Cardiac muscle cell (in vitro differentiated cells and primary cell): ENCODE measurements at regions not wholly inside any gene's neighbourhood (a gene's known extent, or its start where the extent isn't known, plus 50 kb on each side); places are given as distances from the start of the nearest gene placed in this dataset.

Source experiments
- DNase-seq, 2 donors: peaks; one replicate each; pipeline versions ENCODE4 v3.0.0 to v3.0.0-alpha.2; 2010 to 2017; ENCODE audit warnings: low read depth in 1 of 2, low spot score in 1 of 2
- H3K27ac ChIP-seq: fragments of 200-600 bp; sonication (generic); 2 replicates; pipeline ENCODE4 v1.5.1; 2016
- H3K27me3 ChIP-seq: fragments of 200-600 bp; sonication (generic); 2 replicates; pipeline ENCODE4 v1.6.0; 2016; ENCODE audit warnings: control low read depth
- H3K36me3 ChIP-seq: fragments of 200-600 bp; sonication (generic); 2 replicates; pipeline ENCODE4 v1.5.1; 2016; ENCODE audit warnings: control low read depth
- H3K4me1 ChIP-seq: fragments of 200-600 bp; sonication (generic); 2 replicates; pipeline ENCODE4 v1.8.1; 2017; ENCODE audit warnings: low read depth, mild to moderate bottlenecking, mixed run types
- H3K4me3 ChIP-seq: fragments of 200-600 bp; sonication (generic); 2 replicates; pipeline ENCODE4 v1.5.1; 2016; ENCODE audit warnings: mild to moderate bottlenecking
- H3K9me3 ChIP-seq: fragments of 200-600 bp; sonication (generic); 2 replicates; pipeline ENCODE4 v1.5.1; 2017; ENCODE audit warnings: low read depth, mild to moderate bottlenecking, control low read depth
- CTCF ChIP-seq: IDR thresholded peaks from 2 replicates; pipeline ENCODE4 v1.5.1; 2012; ENCODE audit warnings: low read depth, mild to moderate bottlenecking, low read length

- no peak for TF ChIP-seq CTCF
- no peak overlapping the region for H3K27ac ChIP-seq
- H3K9me3 ChIP-seq, result no peaks in the 10 kb centered on the region
- DNase-seq, result no peak
- peaks cover 4% of the 10 kb centered on the region for H3K27me3 ChIP-seq
- no peaks in the 10 kb centered on the region for H3K4me1 ChIP-seq
- H3K36me3 ChIP-seq, result no peaks in the 10 kb centered on the region
- no peak overlapping the region for H3K4me3 ChIP-seq
Measured at GRCh38 chr5:2217219-2217618, 334.5 kb upstream of the IRX4 start.

- Histone ChIP-seq H3K27me3 (peaks cover 18% of the 10 kb centered on the region), H3K9me3 (no peaks in the 10 kb centered on the region), H3K36me3 (no peaks in the 10 kb centered on the region), H3K4me3 (no peak overlapping the region), H3K4me1 (no peaks in the 10 kb centered on the region), H3K27ac (no peak overlapping the region)
- DNase-seq, result no peak
- TF ChIP-seq CTCF, result no peak
Measured at GRCh38 chr5:2214910-2215590, 332.3 kb upstream of the IRX4 start.

GRCh38 chr5:2213121-2213730 lies 330.5 kb upstream of the IRX4 start:
- no peaks in the 10 kb centered on the region for H3K9me3 ChIP-seq
- H3K4me3 ChIP-seq, result no peak overlapping the region
- no peaks in the 10 kb centered on the region for H3K36me3 ChIP-seq
- no peak for DNase-seq
- TF ChIP-seq CTCF, result no peak
- peaks cover 32% of the 10 kb centered on the region for H3K27me3 ChIP-seq
- H3K4me1 ChIP-seq, result no peaks in the 10 kb centered on the region
- H3K27ac ChIP-seq, result no peak overlapping the region

- H3K36me3 ChIP-seq, result no peaks in the 10 kb centered on the region
- H3K9me3 ChIP-seq, result no peaks in the 10 kb centered on the region
- no peaks in the 10 kb centered on the region for H3K4me1 ChIP-seq
- no peak overlapping the region for H3K27ac ChIP-seq
- no peak for TF ChIP-seq CTCF
- H3K4me3 ChIP-seq, result no peak overlapping the region
- H3K27me3 ChIP-seq, result peaks cover 34% of the 10 kb centered on the region
- DNase-seq, result no peak
Measured at GRCh38 chr5:2212481-2212880, 329.8 kb upstream of the IRX4 start.

GRCh38 chr5:2208239-2208544 lies 325.5 kb upstream of the IRX4 start:
- H3K4me3 ChIP-seq, result no peak overlapping the region
- H3K36me3 ChIP-seq, result no peaks in the 10 kb centered on the region
- no peaks in the 10 kb centered on the region for H3K4me1 ChIP-seq
- no peak for TF ChIP-seq CTCF
- H3K27ac ChIP-seq, result no peak overlapping the region
- H3K9me3 ChIP-seq, result no peaks in the 10 kb centered on the region
- no peak for DNase-seq
- peaks cover 32% of the 10 kb centered on the region for H3K27me3 ChIP-seq
